ENCODE measurements at regions not wholly inside any gene's neighbourhood (a gene's known extent, or its start where the extent isn't known, plus 50 kb on each side); places are given as distances from the start of the nearest gene placed in this dataset.
"Not testable (repeated sequence)": the region's sequence is repeated elsewhere in the genome, so short reads cannot be mapped to it uniquely, and the experiment has no call there.

DNA sequence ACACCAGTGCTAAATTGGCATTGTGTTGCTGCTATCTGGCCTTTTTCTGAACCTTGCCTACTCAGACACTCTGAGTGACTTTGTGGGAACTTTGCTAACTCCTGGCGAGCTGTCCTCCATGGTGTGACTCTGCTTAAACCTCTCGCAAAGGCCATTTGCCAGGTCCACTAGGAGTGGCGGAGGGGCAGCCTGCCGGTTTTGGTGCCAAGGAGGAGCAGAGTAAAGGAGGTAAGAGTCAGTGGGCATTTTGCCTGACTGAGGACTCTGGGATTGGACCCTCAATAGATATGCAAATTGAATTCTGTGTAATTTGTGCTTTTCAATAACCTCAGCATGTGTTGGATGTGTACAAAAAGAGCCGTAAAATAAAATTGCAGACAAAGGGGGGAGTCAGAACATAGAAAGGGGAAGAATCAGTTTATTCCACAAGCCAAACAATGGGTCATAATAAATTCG, 386.6 kb upstream of the NFIA start:
- TF ChIP-seq, protein P1, sequence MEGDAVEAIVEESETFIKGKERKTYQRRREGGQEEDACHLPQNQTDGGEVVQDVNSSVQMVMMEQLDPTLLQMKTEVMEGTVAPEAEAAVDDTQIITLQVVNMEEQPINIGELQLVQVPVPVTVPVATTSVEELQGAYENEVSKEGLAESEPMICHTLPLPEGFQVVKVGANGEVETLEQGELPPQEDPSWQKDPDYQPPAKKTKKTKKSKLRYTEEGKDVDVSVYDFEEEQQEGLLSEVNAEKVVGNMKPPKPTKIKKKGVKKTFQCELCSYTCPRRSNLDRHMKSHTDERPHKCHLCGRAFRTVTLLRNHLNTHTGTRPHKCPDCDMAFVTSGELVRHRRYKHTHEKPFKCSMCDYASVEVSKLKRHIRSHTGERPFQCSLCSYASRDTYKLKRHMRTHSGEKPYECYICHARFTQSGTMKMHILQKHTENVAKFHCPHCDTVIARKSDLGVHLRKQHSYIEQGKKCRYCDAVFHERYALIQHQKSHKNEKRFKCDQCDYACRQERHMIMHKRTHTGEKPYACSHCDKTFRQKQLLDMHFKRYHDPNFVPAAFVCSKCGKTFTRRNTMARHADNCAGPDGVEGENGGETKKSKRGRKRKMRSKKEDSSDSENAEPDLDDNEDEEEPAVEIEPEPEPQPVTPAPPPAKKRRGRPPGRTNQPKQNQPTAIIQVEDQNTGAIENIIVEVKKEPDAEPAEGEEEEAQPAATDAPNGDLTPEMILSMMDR (IDR thresholded peaks at IDR 0.05; ENCODE audit: insufficient read depth, low read depth, low read length, missing control alignments) = no peak
- no peak for DNase-seq (ENCODE audit: low read depth)
- H3K4me3 ChIP-seq (ENCODE audit: low read depth, low read length) = no peak overlapping the region

DNA sequence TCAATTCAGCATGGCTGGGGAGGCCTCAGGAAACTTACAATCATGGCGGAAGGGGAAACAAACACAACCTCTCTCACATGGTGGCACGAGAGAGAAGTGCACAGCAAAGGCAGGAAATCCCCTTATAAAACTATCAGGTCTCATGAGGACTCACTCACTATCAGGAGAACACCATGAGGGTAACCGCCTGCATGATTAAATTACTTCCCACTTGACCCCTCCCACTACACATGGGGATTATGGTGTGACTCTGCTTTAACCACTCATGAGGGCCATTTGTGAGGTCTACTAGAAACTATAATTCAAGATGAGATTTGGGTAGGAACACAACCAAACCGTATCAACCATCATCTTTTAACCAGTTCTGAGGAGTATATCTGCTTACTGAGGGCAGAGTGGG, 387.4 kb upstream of the NFIA start:
- no peak for DNase-seq (ENCODE audit: low read depth)
- H3K4me3 ChIP-seq (ENCODE audit: low read depth, low read length) = no peak overlapping the region
- TF ChIP-seq, protein P1 (IDR thresholded peaks at IDR 0.05; ENCODE audit: insufficient read depth, low read depth, low read length, missing control alignments) = no peak

DNA sequence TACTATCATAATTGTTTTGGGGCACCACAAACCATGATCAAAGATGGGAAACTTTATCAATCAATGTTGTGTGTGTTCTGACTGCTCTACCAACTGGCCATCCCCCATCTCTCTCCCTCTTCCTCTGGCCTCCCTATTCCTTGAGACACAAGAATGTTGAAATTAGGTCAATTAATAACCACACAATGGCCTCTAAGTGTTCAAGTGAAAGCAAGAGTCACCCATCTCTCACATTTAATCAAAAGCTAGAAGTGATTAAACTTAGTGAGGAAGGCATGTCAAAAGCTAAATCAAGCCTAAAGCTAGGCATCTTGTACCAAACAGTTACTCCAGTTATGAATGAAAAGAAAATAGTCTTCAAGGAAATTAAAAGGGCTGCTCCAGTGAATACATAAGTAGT, 390.3 kb upstream of the NFIA start:
- H3K4me3 ChIP-seq (ENCODE audit: low read depth, low read length) = no peak overlapping the region
- TF ChIP-seq, protein P1 (IDR thresholded peaks at IDR 0.05; ENCODE audit: insufficient read depth, low read depth, low read length, missing control alignments) = no peak
- no peak for DNase-seq (ENCODE audit: low read depth)

DNA sequence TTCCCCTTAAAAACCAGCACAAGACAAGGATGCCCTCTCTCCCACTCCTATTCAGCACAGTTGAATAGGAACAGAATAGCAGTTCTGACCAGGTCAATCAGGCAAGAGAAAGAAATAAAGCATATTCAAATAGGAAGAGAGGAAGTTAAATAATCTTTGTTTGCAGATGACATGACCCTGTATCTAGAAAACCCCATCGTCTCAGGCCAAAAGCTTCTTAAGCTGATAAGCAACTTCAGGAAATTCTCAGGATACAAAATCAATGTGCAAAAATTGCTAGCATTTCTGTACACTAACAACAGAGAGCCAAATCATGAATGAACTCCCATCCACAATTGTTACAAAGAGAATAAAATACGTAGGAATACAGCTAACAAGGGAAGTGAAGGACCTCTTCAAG, 394.1 kb upstream of the NFIA start:
- not testable (repeated sequence) for H3K4me3 ChIP-seq (ENCODE audit: low read depth, low read length); DNase-seq (ENCODE audit: low read depth)

DNA sequence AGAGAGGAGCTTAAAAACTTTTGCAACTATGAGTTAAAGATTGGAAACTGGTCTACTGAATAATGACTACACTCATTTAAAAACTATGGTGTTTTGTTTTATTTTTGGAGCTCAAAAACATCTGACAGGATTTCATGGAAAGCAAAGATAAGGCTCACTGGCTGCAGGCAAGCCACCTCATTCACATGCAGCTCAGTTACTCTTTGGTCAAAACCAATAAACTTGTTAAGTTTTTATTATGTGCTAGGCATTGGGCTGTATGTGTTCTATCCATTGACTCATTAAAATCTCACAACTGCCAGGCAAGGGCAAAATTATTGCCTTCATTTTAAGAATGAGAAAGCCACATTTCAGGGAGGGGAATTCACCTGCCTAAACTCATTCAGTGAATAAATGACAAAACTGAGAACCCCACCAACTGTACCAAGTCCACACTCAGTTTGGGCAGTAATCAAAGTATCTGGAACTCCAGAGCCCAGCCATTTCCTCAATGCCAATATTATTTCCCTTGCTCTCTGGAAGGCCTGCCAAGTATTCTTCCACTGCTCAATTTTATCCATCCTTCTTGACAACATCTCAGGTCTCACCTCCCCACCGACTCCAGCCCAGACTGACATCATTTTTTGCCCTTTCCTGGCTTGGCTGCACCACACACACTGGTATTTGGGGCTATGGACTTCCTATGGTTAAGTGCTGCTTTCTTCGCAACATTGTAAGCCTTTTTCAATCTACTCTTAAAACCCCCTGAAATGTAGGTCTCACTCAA, 401.1 kb upstream of the NFIA start:
- TF ChIP-seq, protein P1 (IDR thresholded peaks at IDR 0.05; ENCODE audit: insufficient read depth, low read depth, low read length, missing control alignments) = no peak
- no peak overlapping the region for H3K4me3 ChIP-seq (ENCODE audit: low read depth, low read length)
- DNase-seq (ENCODE audit: low read depth) = no peak

DNA sequence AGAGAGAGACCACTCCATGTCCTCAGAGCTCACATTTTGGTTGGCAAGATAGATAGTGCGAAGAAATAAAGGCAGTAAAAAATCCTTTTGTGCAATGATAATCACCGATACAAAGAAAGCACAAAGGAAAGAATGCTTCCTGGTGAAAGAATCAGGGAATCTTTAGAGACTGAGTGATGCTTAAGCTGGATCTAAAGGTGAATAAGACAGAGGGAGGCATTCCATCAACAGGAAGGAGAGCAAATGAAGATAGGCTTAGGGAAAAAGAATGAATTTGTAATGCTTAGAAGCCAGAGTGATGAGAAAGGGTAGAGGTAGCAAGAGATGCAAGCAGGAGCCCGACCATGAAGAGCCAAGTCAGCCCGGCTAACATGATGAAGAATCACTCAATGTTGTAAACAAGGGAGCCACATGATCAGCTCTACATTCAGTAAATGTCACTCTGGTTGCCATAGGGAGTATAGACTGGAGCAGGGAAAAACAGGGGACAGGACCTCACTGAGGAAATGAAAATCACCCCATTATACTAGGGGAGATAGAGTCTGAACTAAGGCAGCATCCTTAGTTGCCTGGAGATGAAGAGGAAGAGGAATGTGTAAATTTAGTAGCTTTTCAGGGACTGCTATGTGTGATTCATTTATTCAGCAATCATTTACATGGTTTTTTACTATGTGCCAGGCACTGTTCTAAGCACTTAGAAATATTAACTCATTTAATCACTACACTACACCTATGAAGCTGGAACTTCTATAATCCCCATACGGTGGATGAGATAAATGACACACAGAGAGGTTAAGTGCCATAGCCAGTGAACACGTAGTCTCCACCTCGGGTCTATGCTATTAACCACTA, 402.6 kb upstream of the NFIA start:
- TF ChIP-seq, protein P1 (IDR thresholded peaks at IDR 0.05; ENCODE audit: insufficient read depth, low read depth, low read length, missing control alignments) = no peak
- H3K4me3 ChIP-seq (ENCODE audit: low read depth, low read length) = no peak overlapping the region
- DNase-seq (ENCODE audit: low read depth) = no peak

DNA sequence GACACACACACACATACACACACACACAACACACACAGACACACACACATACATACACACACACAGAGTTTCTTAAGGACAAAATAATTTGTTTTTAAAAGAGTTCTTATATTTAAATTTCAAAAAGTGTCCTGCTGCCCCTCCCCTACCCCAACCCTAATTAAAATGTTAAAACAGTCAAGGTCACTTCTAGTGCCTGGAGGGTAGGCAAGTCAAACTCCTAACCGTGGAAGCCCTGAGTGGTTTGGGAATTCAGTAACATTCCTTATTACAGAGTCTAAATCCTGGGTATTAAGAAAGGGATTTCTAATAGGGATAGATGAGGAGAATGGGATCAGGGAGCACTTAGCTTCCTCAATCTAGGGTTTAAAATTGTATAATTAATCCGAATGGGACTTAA, 403.6 kb upstream of the NFIA start:
- no peak overlapping the region for H3K4me3 ChIP-seq (ENCODE audit: low read depth, low read length)
- no peak for DNase-seq (ENCODE audit: low read depth)
- TF ChIP-seq, protein P1 (IDR thresholded peaks at IDR 0.05; ENCODE audit: insufficient read depth, low read depth, low read length, missing control alignments) = no peak
